HepG2 (cell line): ENCODE measurements at regions not wholly inside any gene's neighbourhood (a gene's known extent, or its start where the extent isn't known, plus 50 kb on each side); places are given as distances from the start of the nearest gene placed in this dataset.
"Not testable (repeated sequence)": the region's sequence is repeated elsewhere in the genome, so short reads cannot be mapped to it uniquely, and the experiment has no call there.

ENCODE experiments used
- HCFC1 ChIP-seq: fragments of 150-350 bp; IDR thresholded peaks from 2 replicates; pipeline ENCODE4 v1.6.1; 2014; ENCODE audit warnings: low read depth, low read length
- HDAC2 ChIP-seq: sonication (generic); formaldehyde crosslinking; IDR thresholded peaks from 2 replicates; pipeline ENCODE4 v1.4.0; 2020; ENCODE audit warnings: missing genetic modification reagents
- NPAS2 ChIP-seq: sonication (generic); formaldehyde crosslinking; IDR thresholded peaks from 2 replicates; pipeline ENCODE4 v1.8.0; 2022; ENCODE audit warnings: mild to moderate bottlenecking, missing genetic modification reagents, borderline replicate concordance
- REST ChIP-seq, 2 experiments: IDR thresholded peaks; 2 replicates each; pipeline ENCODE4 v1.6.1; 2011 to 2012; ENCODE audit warnings: low read length in 2 of 2, borderline replicate concordance in 1 of 2, low read depth in 1 of 2, mild to moderate bottlenecking in 1 of 2, moderate library complexity in 1 of 2
- TF ChIP-seq, protein P1 (sequence below): sonication (generic); formaldehyde crosslinking; IDR thresholded peaks from 2 replicates; pipeline ENCODE4 v1.5.0; 2020; ENCODE audit warnings: mild to moderate bottlenecking, missing genetic modification reagents, moderate library complexity

GRCh38 chr12:124467549-124467948 lies 99.9 kb downstream of the NCOR2 start:
- not testable (repeated sequence) for TF ChIP-seq NPAS2 (CRISPR knock-in tag); HCFC1; REST (IDR thresholded peaks at IDR 0.05; ENCODE audit: borderline replicate concordance in 1 of 2, low read depth in 1 of 2, low read length in 2 of 2); HDAC2
- TF ChIP-seq, protein P1, sequence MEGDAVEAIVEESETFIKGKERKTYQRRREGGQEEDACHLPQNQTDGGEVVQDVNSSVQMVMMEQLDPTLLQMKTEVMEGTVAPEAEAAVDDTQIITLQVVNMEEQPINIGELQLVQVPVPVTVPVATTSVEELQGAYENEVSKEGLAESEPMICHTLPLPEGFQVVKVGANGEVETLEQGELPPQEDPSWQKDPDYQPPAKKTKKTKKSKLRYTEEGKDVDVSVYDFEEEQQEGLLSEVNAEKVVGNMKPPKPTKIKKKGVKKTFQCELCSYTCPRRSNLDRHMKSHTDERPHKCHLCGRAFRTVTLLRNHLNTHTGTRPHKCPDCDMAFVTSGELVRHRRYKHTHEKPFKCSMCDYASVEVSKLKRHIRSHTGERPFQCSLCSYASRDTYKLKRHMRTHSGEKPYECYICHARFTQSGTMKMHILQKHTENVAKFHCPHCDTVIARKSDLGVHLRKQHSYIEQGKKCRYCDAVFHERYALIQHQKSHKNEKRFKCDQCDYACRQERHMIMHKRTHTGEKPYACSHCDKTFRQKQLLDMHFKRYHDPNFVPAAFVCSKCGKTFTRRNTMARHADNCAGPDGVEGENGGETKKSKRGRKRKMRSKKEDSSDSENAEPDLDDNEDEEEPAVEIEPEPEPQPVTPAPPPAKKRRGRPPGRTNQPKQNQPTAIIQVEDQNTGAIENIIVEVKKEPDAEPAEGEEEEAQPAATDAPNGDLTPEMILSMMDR (CRISPR knock-in tag), result not testable (repeated sequence)
